ENCODE measurements at regions not wholly inside any gene's neighbourhood (a gene's known extent, or its start where the extent isn't known, plus 50 kb on each side); places are given as distances from the start of the nearest gene placed in this dataset.
"Not testable (repeated sequence)": the region's sequence is repeated elsewhere in the genome, so short reads cannot be mapped to it uniquely, and the experiment has no call there.

- DNase-seq (ENCODE audit: low read depth) = no peak
These were observed 397.5 kb downstream of the CDH11 start for GRCh38 chr16:64724339-64724738.

- no peak for DNase-seq (ENCODE audit: low read depth)
These were observed 403.4 kb downstream of the CDH11 start for GRCh38 chr16:64718486-64718885.

DNA sequence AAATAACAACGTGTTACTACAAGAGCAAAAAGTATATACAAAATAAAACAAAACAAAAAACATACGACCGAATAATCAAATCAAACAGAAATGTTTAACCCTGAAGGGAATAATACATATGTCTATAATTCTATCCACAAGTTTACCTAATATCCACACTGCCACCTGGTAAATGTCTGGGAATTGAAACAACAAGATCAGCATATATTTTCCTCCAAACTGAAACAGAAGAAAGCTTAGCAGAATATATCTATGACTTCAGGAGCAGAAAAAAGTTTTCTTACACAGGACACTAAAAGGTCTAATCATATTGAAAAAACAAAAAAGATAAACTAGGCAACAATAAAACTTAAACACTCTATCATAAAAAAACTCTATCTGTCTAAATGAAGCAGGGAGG lies 404.0 kb downstream of the CDH11 start:
- no peak for DNase-seq (ENCODE audit: low read depth)

- DNase-seq (ENCODE audit: low read depth) = no peak
These were observed 406.2 kb downstream of the CDH11 start for GRCh38 chr16:64715624-64716023.

GRCh38 chr16:64712026-64712425 lies 409.8 kb downstream of the CDH11 start:
- DNase-seq (ENCODE audit: low read depth) = no peak

- no peak for DNase-seq (ENCODE audit: low read depth)
These were observed 410.3 kb downstream of the CDH11 start for GRCh38 chr16:64711596-64711995.

DNA sequence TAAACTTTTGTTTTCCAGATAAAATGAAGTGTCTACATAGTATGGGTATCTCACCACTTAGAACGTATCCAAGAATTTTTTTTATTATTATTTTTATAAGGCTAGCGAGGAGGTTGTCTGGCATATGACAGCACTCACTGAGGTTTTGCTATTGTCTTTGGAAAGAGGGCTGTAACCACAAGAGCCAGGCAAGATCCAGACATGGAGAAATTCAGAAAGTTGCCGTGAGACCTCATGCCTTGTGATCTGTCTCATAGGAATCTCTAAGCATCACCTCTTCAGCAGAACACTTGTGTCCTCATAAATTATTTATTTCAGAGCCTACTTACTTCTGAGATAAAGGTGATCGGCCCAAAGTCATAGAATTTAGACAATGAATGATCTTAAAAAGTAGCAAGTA lies 410.8 kb downstream of the CDH11 start:
- no peak for DNase-seq (ENCODE audit: low read depth)

GRCh38 chr16:64705443-64705842 lies 416.4 kb downstream of the CDH11 start:
- DNase-seq (ENCODE audit: low read depth) = no peak

DNA sequence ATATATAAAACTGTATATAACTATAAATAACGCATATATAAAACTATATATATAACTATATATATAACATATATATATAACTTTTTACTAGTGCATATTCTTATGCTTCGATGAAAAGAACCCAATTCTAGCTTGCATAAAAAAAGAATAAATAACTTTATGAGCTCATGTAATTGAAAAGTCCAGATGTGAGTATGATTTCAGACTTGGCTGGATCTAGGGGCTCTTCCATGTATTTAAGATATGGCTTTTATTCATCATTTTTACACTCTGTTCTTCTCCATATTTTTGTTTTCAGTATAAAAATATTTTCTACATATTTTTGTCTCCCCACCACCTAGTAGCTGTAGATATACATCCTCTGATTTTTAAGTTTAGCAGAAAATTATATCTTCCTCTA lies 417.5 kb downstream of the CDH11 start:
- no peak for DNase-seq (ENCODE audit: low read depth)

DNA sequence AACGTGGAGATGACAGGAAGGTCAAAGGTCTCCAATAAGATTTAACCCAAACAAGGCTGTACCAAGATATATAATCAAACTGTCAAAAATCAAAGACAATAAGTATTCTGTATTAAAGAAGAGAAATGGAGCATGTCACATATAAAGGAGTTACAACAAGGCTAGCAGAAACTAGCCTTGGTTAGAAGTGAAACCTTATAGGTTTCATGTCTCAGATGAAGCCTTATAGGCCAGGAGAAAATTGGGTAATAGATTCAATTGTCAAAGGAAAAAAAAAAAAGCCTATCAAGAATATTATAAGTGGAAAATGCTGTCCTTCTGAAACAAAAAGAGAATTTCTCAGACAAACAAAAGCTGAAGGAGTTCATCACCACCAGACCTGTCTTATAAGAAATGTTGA lies 419.4 kb downstream of the CDH11 start:
- no peak for DNase-seq (ENCODE audit: low read depth)

- DNase-seq (ENCODE audit: low read depth) = no peak
These were observed 421.2 kb downstream of the CDH11 start for GRCh38 chr16:64700628-64701027.

DNA sequence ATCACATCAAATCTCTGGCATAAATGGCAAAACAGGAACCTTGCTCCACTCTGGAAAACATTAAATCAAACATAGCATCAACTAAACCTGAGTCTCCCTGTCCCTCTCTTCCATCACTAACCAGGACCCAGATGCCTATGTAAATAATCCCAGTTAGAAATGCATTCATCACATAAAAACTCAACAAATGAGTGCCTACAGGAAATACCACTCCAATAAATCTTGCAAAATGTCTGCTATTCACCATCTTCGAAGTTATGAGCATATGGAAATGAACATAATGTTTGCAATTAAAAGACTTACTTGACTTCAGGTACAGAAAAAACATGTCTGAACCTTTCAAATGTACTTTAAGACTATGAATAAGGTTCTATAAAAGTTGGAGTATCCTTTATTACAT lies 425.0 kb downstream of the CDH11 start:
- no peak for DNase-seq (ENCODE audit: low read depth)

GRCh38 chr16:64695684-64696083 lies 426.2 kb downstream of the CDH11 start:
- no peak for DNase-seq (ENCODE audit: low read depth)

GRCh38 chr16:64693946-64694345 lies 427.9 kb downstream of the CDH11 start:
- peak; percentile 1 for DNase-seq (ENCODE audit: low read depth)

DNA sequence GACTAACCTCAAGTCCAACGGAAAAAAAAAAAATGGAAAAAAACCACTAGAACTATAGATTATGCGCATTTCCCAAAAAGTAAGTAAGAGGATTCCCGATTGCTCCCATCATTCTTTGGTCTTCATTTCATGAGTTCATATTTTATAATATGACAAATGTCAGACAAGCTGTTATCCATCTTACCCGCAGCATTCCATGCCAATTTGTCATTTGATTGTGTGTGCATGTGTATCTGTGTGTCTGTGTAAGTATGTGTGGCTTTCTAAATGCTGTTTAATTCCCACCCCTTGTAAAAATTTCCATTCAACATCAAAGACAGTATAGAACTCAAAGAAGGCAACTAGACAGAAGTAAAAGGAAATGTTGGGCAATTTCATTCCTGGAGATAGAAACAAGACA lies 434.1 kb downstream of the CDH11 start:
- DNase-seq (ENCODE audit: low read depth) = no peak

GRCh38 chr16:64687123-64687522 lies 434.7 kb downstream of the CDH11 start:
- no peak for DNase-seq (ENCODE audit: low read depth)

DNA sequence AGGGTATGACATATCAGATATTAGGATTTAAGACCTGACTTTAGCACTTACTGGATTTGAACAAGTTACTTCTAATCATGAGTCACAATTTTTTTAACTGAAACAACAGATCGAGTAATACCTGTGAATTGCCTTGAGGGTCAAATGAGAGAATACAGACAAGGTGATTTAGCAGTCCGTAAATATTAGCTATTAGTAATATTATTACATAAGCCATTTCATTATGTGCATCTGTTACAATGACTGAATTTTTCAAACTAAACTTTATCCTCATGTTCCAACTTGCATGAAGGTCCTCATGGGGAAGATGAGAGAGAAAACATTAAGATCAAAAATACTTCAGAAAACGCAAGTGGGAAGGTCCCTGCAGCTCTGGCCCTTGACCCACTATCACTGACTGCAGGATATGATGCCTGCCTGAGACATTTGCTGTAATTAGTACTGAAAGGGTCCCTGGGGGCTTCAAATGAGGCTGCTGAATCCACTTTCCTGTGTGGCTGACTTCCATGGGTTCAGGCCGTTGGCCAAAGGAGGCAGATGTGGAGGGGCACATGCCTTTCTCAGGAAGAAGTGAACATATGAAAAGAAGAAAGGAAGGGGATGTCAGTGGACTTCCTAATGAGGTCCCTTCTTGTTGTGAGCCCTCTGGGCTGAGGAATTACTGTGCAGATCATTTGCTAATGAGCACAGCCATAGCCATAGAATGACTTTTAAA lies 441.7 kb downstream of the CDH11 start:
- no peak for DNase-seq (ENCODE audit: low read depth)

- DNase-seq (ENCODE audit: low read depth) = no peak
These were observed 452.3 kb downstream of the CDH11 start for GRCh38 chr16:64669573-64669972.

- no peak for DNase-seq (ENCODE audit: low read depth)
These were observed 454.5 kb downstream of the CDH11 start for GRCh38 chr16:64667334-64667877.

- not testable (repeated sequence) for DNase-seq (ENCODE audit: low read depth)
These were observed 459.6 kb downstream of the CDH11 start for GRCh38 chr16:64662312-64662711.

GRCh38 chr16:64659866-64660265 lies 462.0 kb downstream of the CDH11 start:
- no peak for DNase-seq (ENCODE audit: low read depth)

DNA sequence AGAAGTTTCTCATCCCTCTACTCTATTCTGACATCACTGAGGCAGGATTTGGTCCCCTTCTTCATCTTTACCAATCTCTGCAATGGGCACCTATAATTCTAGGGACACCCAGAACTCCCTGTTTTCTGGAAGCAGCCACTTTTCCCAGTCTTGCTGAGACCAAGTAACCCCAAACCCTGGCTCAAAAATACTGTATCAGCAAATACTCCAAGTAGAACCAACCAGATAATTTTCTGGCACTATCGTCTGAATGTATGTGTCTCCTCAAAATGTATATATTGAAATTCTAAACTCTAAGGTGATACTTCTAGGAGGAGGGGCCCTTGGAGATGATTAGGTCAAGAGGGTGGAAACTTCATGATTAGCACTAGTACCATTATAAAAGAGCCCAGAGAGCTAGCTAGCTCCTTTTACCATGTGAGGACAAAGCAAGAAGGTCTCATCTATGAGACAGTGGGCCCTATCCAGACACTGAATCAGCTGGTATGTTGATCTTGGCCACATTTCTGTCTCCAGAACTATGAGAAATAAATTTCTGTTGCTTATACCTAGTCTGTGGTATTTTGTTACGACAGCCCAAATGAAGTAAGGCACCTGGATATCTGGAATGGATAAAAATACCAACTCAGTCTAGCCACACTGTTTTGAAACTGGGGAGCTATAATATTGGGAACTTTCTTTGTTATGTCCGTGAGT lies 464.4 kb downstream of the CDH11 start:
- DNase-seq (ENCODE audit: low read depth) = peak; percentile 19

DNA sequence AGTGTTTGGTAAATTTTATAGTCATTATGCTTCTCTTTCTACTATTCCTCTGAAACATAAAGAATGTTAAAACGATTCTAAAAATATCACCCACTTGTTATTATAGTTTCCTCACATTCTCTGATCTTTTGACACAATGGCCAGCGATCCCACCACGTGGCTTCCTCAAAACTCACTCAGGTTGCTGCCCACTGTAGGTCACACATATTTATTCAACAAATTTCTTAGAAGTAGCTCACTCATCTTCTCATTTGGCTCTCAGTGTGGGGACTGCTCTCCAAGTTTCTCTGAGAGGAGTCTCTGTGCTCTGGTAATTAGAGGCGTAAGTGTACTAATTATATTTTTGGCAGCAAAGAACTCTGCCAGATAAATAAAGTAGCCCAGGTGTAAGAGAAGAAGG lies 465.4 kb downstream of the CDH11 start:
- no peak for DNase-seq (ENCODE audit: low read depth)

GRCh38 chr16:64654178-64654577 lies 467.7 kb downstream of the CDH11 start:
- peak; percentile 10 for DNase-seq (ENCODE audit: low read depth)

Measured in iris pigment epithelial cell (primary cell).